ENCODE measurements at regions not wholly inside any gene's neighbourhood (a gene's known extent, or its start where the extent isn't known, plus 50 kb on each side); places are given as distances from the start of the nearest gene placed in this dataset.

DNA sequence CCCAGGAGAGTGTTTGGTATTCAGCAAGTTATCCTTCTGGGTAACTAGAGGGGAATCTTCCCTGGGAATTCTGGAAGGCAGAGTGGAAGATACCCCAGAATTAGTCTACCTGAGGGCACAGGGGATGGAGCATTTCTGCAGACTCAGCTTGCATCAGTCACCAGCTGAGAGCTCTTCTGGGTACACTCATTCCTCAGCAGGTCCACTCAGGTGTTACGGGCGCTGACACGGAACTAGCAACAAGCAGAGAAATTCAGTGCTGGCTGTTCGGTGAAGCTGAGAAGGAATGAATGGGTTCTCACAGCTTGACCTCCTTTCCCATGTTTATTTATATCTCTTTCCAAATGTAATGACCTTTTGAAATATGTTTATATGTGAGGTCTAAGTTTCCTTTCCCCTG is 106.0 kb upstream of the PNPLA4 start:
- Mint-ChIP-seq H3K4me1 (ENCODE audit: low read depth) (peaks cover 5% of the 10 kb centered on the region), H3K4me3 (ENCODE audit: unreplicated experiment) (no peak overlapping the region), H3K27ac (ENCODE audit: unreplicated experiment) (no peak overlapping the region), H3K36me3 (ENCODE audit: low read depth) (no peaks in the 10 kb centered on the region), H3K27me3 (ENCODE audit: low read depth) (peaks cover 3% of the 10 kb centered on the region), H3K9me3 (ENCODE audit: low read depth) (peaks cover 3% of the 10 kb centered on the region)
- DNase-seq (ENCODE audit: low spot score) = no peak
- TF ChIP-seq, protein P1, sequence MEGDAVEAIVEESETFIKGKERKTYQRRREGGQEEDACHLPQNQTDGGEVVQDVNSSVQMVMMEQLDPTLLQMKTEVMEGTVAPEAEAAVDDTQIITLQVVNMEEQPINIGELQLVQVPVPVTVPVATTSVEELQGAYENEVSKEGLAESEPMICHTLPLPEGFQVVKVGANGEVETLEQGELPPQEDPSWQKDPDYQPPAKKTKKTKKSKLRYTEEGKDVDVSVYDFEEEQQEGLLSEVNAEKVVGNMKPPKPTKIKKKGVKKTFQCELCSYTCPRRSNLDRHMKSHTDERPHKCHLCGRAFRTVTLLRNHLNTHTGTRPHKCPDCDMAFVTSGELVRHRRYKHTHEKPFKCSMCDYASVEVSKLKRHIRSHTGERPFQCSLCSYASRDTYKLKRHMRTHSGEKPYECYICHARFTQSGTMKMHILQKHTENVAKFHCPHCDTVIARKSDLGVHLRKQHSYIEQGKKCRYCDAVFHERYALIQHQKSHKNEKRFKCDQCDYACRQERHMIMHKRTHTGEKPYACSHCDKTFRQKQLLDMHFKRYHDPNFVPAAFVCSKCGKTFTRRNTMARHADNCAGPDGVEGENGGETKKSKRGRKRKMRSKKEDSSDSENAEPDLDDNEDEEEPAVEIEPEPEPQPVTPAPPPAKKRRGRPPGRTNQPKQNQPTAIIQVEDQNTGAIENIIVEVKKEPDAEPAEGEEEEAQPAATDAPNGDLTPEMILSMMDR (IDR thresholded peaks at IDR 0.05) = no peak

DNA sequence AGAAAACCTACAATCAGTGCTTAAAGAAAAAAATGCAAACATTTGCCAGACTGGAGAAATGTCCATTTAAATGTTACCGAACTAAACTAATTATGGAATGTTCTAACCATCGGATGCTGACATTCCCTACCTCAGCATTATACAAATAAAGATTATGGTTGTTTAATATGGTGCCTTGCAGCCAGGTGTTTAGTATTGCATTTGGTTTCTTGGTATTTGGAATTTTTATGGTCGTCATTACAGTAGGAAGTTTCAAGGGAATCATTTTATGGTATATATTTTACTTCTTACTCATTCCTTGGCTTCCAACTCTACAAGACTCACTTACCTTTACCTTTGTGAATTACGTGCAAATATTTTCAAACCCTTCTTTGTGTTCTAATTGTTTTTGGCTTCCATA is 103.1 kb upstream of the PNPLA4 start:
- DNase-seq (ENCODE audit: low spot score) = no peak

DNA sequence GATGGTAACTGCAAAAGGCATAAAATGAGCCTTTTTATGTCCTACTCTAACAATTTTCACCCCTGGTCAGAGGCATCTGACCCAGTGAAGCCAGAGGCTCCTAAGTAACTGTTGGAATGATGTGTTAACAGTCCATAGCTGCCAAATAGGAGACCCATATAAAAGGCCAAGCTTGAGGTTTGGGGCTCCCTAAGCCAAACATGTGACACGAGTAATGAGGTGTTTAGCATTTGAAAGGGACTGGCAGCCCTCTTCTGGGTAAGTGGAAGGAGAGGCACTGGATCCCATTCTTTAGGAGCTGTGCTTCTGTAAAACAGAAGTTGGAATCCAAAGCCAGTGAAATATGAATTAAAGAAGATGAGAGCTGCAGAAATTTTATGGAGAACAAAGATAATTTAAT is 100.6 kb upstream of the PNPLA4 start:
- H3K9me3 Mint-ChIP-seq (ENCODE audit: low read depth) = peaks cover 19% of the 10 kb centered on the region
- no peak overlapping the region for H3K27ac Mint-ChIP-seq (ENCODE audit: unreplicated experiment)
- DNase-seq (ENCODE audit: low spot score) = no peak
- no peaks in the 10 kb centered on the region for H3K4me1 Mint-ChIP-seq (ENCODE audit: low read depth)
- TF ChIP-seq, protein P1 (IDR thresholded peaks at IDR 0.05) = no peak
- H3K27me3 Mint-ChIP-seq (ENCODE audit: low read depth) = peaks cover 2% of the 10 kb centered on the region
- H3K36me3 Mint-ChIP-seq (ENCODE audit: low read depth) = no peaks in the 10 kb centered on the region
- H3K4me3 Mint-ChIP-seq (ENCODE audit: unreplicated experiment) = no peak overlapping the region

More for the DNA sequence above, 103.1 kb upstream of the PNPLA4 start:
- Mint-ChIP-seq H3K36me3 (ENCODE audit: low read depth) (no peaks in the 10 kb centered on the region), H3K9me3 (ENCODE audit: low read depth) (peaks cover 14% of the 10 kb centered on the region), H3K4me1 (ENCODE audit: low read depth) (peaks cover 5% of the 10 kb centered on the region), H3K27me3 (ENCODE audit: low read depth) (peaks cover 3% of the 10 kb centered on the region), H3K27ac (ENCODE audit: unreplicated experiment) (no peak overlapping the region), H3K4me3 (ENCODE audit: unreplicated experiment) (no peak overlapping the region)
- TF ChIP-seq, protein P1 (IDR thresholded peaks at IDR 0.05) = no peak

DNA sequence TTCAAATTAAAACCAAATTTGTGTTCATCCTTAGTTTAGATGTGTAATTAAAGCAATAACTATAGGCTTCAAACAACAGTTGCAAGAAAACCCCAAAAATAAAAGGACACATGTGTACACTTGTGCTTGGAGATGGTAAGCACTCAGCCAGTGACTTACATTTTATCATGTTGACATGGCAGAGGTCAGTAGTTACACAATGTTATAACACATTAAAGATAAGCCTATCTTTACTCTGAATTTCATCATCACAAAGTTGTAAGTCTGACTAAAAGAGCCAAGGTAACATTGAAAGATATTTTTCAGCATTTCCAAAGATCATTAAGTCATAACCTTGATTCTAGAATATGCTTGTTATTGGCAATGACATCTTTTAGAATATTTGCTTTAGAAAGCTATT is 98.5 kb upstream of the PNPLA4 start:
- no peak overlapping the region for H3K4me3 Mint-ChIP-seq (ENCODE audit: unreplicated experiment)
- peaks cover 19% of the 10 kb centered on the region for H3K9me3 Mint-ChIP-seq (ENCODE audit: low read depth)
- no peak overlapping the region for H3K27ac Mint-ChIP-seq (ENCODE audit: unreplicated experiment)
- no peaks in the 10 kb centered on the region for H3K4me1 Mint-ChIP-seq (ENCODE audit: low read depth)
- no peaks in the 10 kb centered on the region for H3K36me3 Mint-ChIP-seq (ENCODE audit: low read depth)
- no peaks in the 10 kb centered on the region for H3K27me3 Mint-ChIP-seq (ENCODE audit: low read depth)
- TF ChIP-seq, protein P1 (IDR thresholded peaks at IDR 0.05) = no peak
- no peak for DNase-seq (ENCODE audit: low spot score)

DNA sequence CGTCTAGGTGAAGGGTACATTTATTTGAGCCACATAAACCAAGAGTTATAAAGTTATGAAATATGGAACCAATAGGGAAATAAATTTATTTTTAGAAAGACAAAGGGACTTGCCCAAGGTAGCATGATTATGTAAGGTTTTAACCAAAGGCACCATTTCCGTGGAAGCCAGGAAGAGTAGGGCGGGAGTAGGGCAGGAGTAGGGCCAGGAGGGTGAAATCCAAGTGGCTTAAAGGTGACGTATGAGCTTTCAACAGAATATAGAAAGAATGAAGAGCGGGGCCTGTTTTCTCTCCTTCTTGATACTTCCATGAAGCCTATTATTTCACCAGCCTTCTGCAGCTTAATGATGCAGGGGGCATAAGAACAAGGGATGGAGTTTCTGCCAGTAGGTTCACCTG is 91.7 kb upstream of the PNPLA4 start:
- H3K4me1 Mint-ChIP-seq (ENCODE audit: low read depth) = no peaks in the 10 kb centered on the region
- DNase-seq (ENCODE audit: low spot score) = no peak
- no peaks in the 10 kb centered on the region for H3K9me3 Mint-ChIP-seq (ENCODE audit: low read depth)
- TF ChIP-seq, protein P1 (IDR thresholded peaks at IDR 0.05) = no peak
- H3K36me3 Mint-ChIP-seq (ENCODE audit: low read depth) = peaks cover 2% of the 10 kb centered on the region
- H3K27me3 Mint-ChIP-seq (ENCODE audit: low read depth) = no peaks in the 10 kb centered on the region
- no peak overlapping the region for H3K27ac Mint-ChIP-seq (ENCODE audit: unreplicated experiment)
- H3K4me3 Mint-ChIP-seq (ENCODE audit: unreplicated experiment) = no peak overlapping the region
